ENCODE measurements at regions not wholly inside any gene's neighbourhood (a gene's known extent, or its start where the extent isn't known, plus 50 kb on each side); places are given as distances from the start of the nearest gene placed in this dataset.

- TF ChIP-seq EP300 (IDR thresholded peaks at IDR 0.05; ENCODE audit: low read depth in 2 of 2, low read length in 2 of 2) (no peak), EP300 (CRISPR knock-in tag; IDR thresholded peaks at IDR 0.05; ENCODE audit: borderline replicate concordance) (no peak), CHD2 (IDR thresholded peaks at IDR 0.05; ENCODE audit: low read depth, low read length) (no peak), U2AF2 (IDR thresholded peaks at IDR 0.05; ENCODE audit: low read depth, low read length) (no peak), JUNB (CRISPR knock-in tag; IDR thresholded peaks at IDR 0.05; ENCODE audit: borderline replicate concordance) (no peak), ESRRA (CRISPR knock-in tag; IDR thresholded peaks at IDR 0.05; ENCODE audit: low read depth) (no peak), SALL1 (CRISPR knock-in tag; IDR thresholded peaks at IDR 0.05) (no peak), NFIC (IDR thresholded peaks at IDR 0.05; ENCODE audit: low read length) (no peak), DZIP1 (CRISPR knock-in tag; IDR thresholded peaks at IDR 0.05) (no peak), RAD21 (CRISPR knock-in tag; IDR thresholded peaks at IDR 0.05) (no peak), CREBL2 (CRISPR knock-in tag; IDR thresholded peaks at IDR 0.05; ENCODE audit: borderline replicate concordance) (no peak)
These were observed 2743.3 kb upstream of the PCDH20 start for GRCh38 chr13:64158908-64159307.
